HepG2 (cell line): ENCODE measurements at regions not wholly inside any gene's neighbourhood (a gene's known extent, or its start where the extent isn't known, plus 50 kb on each side); places are given as distances from the start of the nearest gene placed in this dataset.

Experiments used
- KIAA2018 ChIP-seq: sonication (generic); formaldehyde crosslinking; IDR thresholded peaks from 2 replicates; pipeline ENCODE4 v1.5.0; 2020; ENCODE audit warnings: mild to moderate bottlenecking, missing genetic modification reagents, borderline replicate concordance
- ZNF253 ChIP-seq: sonication (generic); formaldehyde crosslinking; IDR thresholded peaks from 2 replicates; pipeline ENCODE4 v1.8.0; 2022; ENCODE audit warnings: mild to moderate bottlenecking, missing genetic modification reagents, borderline replicate concordance
- ZNF282 ChIP-seq: fragments of 450-650 bp; IDR thresholded peaks from 2 replicates; pipeline ENCODE4 v1.6.1; 2018; ENCODE audit not compliant: partially characterized antibody
- ZNF670 ChIP-seq: sonication (generic); formaldehyde crosslinking; IDR thresholded peaks from 2 replicates; pipeline ENCODE4 v1.8.0; 2022; ENCODE audit warnings: mild to moderate bottlenecking, missing genetic modification reagents, borderline replicate concordance
- TF ChIP-seq, protein P1 (sequence below): sonication (generic); formaldehyde crosslinking; IDR thresholded peaks from 2 replicates; pipeline ENCODE4 v1.5.1; 2020; ENCODE audit warnings: mild to moderate bottlenecking, missing genetic modification reagents, moderate library complexity

DNA sequence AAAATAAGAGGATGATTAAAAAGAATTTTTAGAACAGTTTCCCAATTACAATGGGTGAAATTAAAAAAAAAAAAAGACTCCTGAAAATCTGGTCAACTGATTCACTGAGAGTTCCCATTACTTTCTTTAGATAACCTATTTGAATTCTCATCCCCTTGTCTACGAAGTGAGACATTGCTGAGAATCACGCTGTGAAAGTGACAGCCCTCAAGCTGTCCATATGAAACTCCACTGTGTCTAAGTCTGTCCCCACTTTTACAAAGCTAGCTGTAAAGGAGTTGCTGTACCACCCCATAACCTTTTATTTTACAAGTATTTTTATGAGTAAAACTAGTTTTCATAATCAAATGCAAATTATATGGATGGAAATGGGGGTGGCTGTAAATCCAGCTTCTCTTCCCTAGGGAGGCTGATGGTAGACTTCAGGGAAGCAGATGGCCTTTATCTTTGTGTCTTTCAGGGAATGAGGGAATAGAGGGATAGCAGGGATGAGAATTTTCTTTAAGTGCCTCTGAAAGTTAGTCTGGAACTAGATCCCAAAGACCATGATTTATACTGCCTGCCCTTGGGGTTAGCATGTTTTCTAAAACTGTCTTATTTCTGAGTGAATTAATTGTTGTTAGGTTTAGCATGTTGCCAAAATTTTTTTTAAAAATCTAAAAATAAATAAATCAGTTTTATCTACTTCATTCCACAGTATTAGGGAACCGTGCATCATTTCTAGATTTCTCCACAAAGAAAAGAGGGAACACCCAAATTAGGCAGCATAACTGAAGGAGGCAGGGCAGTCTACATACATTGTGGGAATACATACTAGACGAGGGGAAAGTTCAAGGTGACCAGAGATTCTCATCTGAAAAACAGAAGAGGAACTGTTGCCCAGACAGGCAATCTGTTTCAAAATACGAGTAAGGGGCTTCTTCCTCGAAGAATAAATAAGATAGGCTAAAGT lies 1219.1 kb downstream of the UQCRFS1 start (continued):
- TF ChIP-seq KIAA2018 (no peak), ZNF253 (CRISPR knock-in tag) (no peak), ZNF670 (CRISPR knock-in tag) (no peak), ZNF282 (no peak)
- TF ChIP-seq, protein P1, sequence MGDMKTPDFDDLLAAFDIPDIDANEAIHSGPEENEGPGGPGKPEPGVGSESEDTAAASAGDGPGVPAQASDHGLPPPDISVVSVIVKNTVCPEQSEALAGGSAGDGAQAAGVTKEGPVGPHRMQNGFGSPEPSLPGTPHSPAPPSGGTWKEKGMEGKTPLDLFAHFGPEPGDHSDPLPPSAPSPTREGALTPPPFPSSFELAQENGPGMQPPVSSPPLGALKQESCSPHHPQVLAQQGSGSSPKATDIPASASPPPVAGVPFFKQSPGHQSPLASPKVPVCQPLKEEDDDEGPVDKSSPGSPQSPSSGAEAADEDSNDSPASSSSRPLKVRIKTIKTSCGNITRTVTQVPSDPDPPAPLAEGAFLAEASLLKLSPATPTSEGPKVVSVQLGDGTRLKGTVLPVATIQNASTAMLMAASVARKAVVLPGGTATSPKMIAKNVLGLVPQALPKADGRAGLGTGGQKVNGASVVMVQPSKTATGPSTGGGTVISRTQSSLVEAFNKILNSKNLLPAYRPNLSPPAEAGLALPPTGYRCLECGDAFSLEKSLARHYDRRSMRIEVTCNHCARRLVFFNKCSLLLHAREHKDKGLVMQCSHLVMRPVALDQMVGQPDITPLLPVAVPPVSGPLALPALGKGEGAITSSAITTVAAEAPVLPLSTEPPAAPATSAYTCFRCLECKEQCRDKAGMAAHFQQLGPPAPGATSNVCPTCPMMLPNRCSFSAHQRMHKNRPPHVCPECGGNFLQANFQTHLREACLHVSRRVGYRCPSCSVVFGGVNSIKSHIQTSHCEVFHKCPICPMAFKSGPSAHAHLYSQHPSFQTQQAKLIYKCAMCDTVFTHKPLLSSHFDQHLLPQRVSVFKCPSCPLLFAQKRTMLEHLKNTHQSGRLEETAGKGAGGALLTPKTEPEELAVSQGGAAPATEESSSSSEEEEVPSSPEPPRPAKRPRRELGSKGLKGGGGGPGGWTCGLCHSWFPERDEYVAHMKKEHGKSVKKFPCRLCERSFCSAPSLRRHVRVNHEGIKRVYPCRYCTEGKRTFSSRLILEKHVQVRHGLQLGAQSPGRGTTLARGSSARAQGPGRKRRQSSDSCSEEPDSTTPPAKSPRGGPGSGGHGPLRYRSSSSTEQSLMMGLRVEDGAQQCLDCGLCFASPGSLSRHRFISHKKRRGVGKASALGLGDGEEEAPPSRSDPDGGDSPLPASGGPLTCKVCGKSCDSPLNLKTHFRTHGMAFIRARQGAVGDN (CRISPR knock-in tag) = no peak
